Astrocyte of the cerebellum (primary cell): ENCODE measurements at regions not wholly inside any gene's neighbourhood (a gene's known extent, or its start where the extent isn't known, plus 50 kb on each side); places are given as distances from the start of the nearest gene placed in this dataset.

Experiments
- DNase-seq: peaks from one replicate; pipeline ENCODE4 v3.0.0-alpha.2; 2011; ENCODE audit warnings: low read depth
- H3K4me3 ChIP-seq: 2 replicates; pipeline ENCODE4 v1.5.1; 2011; ENCODE audit warnings: mild to moderate bottlenecking, low read depth, low read length, moderate library complexity
- in situ Hi-C: cut with HindIII; loops from 2 replicates; pipeline ENCODE4 v1.10.0; 2017; ENCODE audit warnings: low sequenced_read_pairs
- TF ChIP-seq, protein P1 (sequence below): IDR thresholded peaks from 2 replicates; pipeline ENCODE4 v1.5.1; 2012; ENCODE audit warnings: low read length, low read depth, moderate library complexity, mild to moderate bottlenecking; ENCODE audit errors: missing control alignments

DNA sequence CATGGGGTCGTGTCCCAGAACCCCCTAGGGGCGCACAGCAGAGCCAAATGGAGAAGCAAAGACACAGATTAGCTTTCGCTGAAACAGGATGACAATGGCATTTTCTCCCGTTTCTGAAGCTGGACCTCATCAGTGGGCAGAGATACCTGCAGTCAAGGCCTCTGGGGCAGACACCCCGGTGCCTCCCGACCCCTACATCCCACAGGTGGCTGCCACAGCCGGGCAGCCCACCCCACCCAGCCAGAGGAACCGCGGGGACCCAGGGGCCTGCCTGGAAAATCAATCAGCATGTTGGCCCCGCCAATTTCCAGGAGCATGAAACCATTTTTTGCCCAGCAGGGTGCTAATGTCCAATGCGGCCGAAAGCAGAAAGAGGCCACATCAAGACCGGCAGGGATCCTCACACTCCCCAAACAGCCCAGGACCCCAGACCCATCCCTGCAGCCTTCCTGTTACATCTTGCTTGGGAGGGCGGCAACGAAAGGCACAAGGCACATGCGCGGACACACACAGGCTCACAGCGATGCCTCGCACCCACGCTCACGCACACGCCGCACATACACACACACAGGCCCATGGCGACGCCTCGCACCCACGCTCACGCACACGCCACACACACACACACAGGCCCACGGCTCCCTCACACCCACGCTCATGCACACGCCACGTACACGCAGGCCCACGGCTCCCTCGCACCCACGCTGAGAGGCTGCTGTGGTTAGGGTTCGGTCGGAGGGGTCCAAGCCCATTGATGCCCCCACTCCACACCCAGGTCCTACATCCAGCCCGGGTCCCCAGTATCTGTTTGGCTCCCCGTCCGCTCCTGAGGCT, 130.6 kb upstream of the NKX1-1 start:
- in situ Hi-C loops = no loop called here
- DNase-seq = no peak
- TF ChIP-seq, protein P1, sequence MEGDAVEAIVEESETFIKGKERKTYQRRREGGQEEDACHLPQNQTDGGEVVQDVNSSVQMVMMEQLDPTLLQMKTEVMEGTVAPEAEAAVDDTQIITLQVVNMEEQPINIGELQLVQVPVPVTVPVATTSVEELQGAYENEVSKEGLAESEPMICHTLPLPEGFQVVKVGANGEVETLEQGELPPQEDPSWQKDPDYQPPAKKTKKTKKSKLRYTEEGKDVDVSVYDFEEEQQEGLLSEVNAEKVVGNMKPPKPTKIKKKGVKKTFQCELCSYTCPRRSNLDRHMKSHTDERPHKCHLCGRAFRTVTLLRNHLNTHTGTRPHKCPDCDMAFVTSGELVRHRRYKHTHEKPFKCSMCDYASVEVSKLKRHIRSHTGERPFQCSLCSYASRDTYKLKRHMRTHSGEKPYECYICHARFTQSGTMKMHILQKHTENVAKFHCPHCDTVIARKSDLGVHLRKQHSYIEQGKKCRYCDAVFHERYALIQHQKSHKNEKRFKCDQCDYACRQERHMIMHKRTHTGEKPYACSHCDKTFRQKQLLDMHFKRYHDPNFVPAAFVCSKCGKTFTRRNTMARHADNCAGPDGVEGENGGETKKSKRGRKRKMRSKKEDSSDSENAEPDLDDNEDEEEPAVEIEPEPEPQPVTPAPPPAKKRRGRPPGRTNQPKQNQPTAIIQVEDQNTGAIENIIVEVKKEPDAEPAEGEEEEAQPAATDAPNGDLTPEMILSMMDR = no peak

GRCh38 chr4:1535926-1536578, 129.8 kb upstream of the NKX1-1 start:
- H3K4me3 ChIP-seq = no peak overlapping the region
- in situ Hi-C loops = no loop called here
- DNase-seq = no peak
- TF ChIP-seq, protein P1 = no peak

More for the DNA sequence above, 130.6 kb upstream of the NKX1-1 start:
- H3K4me3 ChIP-seq = no peak overlapping the region

- no peak for DNase-seq
- H3K4me3 ChIP-seq = no peak overlapping the region
- TF ChIP-seq, protein P1 = no peak
- in situ Hi-C loops = no loop called here
These were observed 128.8 kb upstream of the NKX1-1 start for GRCh38 chr4:1534876-1535526.

- in situ Hi-C loops = no loop called here
- TF ChIP-seq, protein P1 = no peak
- DNase-seq = no peak
- no peak overlapping the region for H3K4me3 ChIP-seq
These were observed 128.0 kb upstream of the NKX1-1 start for GRCh38 chr4:1534095-1534872.

DNA sequence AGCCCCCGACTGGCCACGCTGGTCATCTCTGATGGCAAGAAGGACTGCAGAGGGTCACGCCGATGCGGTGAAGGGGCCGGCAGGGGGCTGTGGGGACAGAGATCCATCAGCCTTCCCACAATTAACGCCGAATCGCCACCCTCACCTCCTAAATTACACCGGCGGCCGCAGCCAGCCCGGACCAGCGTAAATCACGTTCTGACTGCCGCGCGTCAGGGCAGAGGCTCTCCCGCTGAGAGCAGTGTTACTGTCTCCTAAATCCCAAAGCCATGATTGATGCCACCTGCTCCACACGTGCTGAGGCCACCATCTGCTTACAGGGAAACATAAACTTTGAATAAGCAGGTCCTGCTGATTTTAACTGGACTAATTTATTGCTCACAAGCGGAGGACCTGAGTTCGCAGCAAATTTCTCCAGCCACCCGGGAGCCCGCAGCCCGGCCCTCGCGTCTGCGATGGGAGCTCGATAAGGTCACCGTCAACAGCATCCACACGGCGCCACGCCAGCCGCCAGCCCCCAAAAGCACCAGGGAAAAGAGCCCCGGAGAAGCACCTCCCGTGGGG, 127.3 kb upstream of the NKX1-1 start:
- in situ Hi-C loops = no loop called here
- TF ChIP-seq, protein P1 = no peak
- no peak for DNase-seq
- no peak overlapping the region for H3K4me3 ChIP-seq
